ENCODE measurements at regions not wholly inside any gene's neighbourhood (a gene's known extent, or its start where the extent isn't known, plus 50 kb on each side); places are given as distances from the start of the nearest gene placed in this dataset.
A peak's percentile ranks its signal among the peaks of the same experiment; 100 is the strongest.

DNA sequence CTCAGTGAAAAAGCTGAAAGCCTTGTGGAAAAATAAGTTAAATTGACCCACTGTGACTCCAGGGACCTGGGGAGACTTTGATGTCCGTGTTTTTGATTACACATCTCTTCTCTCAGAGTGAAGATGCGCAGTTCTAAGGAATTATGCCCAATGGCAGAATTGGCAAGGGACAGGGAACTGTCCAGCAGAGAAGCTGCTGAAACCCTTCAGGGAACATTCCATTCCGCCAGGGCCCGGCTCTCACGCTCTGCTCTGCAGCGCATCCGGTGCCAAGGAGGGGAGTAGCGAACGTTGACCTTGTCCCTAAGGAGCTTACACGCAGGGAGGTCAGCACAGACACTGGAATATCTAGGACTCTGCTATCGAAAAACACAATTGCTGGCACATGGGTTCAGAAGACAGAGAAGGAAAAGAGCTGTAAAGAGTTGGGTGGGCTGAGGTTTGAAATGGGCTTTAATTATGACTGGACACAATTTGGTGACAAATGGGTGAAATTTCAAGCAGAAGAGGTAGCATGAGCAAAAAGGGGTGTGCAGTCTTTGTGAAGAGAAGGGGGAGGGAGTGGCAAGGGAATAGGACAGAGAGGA is 64.5 kb upstream of the B3GAT1 start:
- peak; percentile 60 for FAIRE-seq
- 38% methylated on average over 11 of the region's 11 CpGs; no CpG with 5 or more reads in 1 of the 2 experiments for WGBS, 2 experiments (ENCODE audit: extremely low coverage in 1 of 2, insufficient coverage in 1 of 2, insufficient read length in 1 of 2, insufficient replicate concordance in 2 of 2, low coverage in 1 of 2, low lambda C conversion rate in 2 of 2, missing lambda C conversion rate in 1 of 2)
- TF ChIP-seq HDAC6 (IDR thresholded peaks at IDR 0.05; ENCODE audit: low read depth, low read length) (no peak), ASH2L (IDR thresholded peaks at IDR 0.05; ENCODE audit: low read length) (no peak), TAF1 (IDR thresholded peaks at IDR 0.05; ENCODE audit: low read depth, low read length) (no peak), KDM1A (IDR thresholded peaks at IDR 0.05; ENCODE audit: borderline replicate concordance, low read length) (no peak), RAD21 (IDR thresholded peaks at IDR 0.05 in 1 of 2, conservative IDR thresholded peaks at IDR 0.05 in 1 of 2; ENCODE audit: low read depth in 2 of 2, low read length in 2 of 2) (peak in 1 of 2 experiments; percentile 8; a peak in 1 of 4 replicates), TAF7 (optimal IDR thresholded peaks at IDR 0.05; ENCODE audit: borderline replicate concordance, low read depth, low read length) (peak; percentile 45), POU5F1 (IDR thresholded peaks at IDR 0.05; ENCODE audit: low read depth, low read length) (no peak), POLR2A (IDR thresholded peaks at IDR 0.05; ENCODE audit: control extremely low read depth in 1 of 2, low read depth in 2 of 2, low read length in 2 of 2) (no peak), ZNF274 (IDR thresholded peaks at IDR 0.05; ENCODE audit: borderline replicate concordance, extremely low read depth, low read length) (no peak), USF2 (IDR thresholded peaks at IDR 0.05; ENCODE audit: low read length) (no peak), CREB1 (IDR thresholded peaks at IDR 0.05) (no peak), TEAD4 (IDR thresholded peaks at IDR 0.05; ENCODE audit: low read depth, low read length) (peak; percentile 79), NRF1 (IDR thresholded peaks at IDR 0.05; ENCODE audit: low read depth, low read length) (no peak)

More for the DNA sequence above, 64.5 kb upstream of the B3GAT1 start:
- Histone ChIP-seq H2AK5ac (ENCODE audit: low read depth, low read length) (0 out of 2 replicates have a peak overlapping the region, but pooled peaks have one; percentile 14), H4K20me1 (replicated peaks in 1 of 2; ENCODE audit: control insufficient read depth in 1 of 2, insufficient read depth in 2 of 2, low read length in 2 of 2) (peaks cover 2% of the 10 kb centered on the region in 2 experiments), H3K23me2 (ENCODE audit: low read depth, low read length) (no peaks in the 10 kb centered on the region), H3K4me3 (ENCODE audit: extremely low read depth in 1 of 4, insufficient read depth in 2 of 4, low read depth in 3 of 4, low read length in 4 of 4) (no peak overlapping the region), H3K79me2 (ENCODE audit: control insufficient read depth in 1 of 2, insufficient read depth in 2 of 2, low read length in 2 of 2) (no peaks in the 10 kb centered on the region), H3K9me3 (ENCODE audit: insufficient read depth in 2 of 2, low read depth in 1 of 2, low read length in 1 of 2) (no peaks in the 10 kb centered on the region), H4K5ac (ENCODE audit: insufficient read length, low read depth, low read length) (no peak overlapping the region), H3K36me3 (ENCODE audit: control insufficient read depth in 2 of 4, insufficient read depth in 4 of 4, low read length in 3 of 4) (no peaks in the 10 kb centered on the region), H3K9ac (replicated peaks in 1 of 4; ENCODE audit: extremely low read depth in 1 of 4, low read depth in 3 of 4, low read length in 3 of 4) (no peak overlapping the region), H2BK20ac (ENCODE audit: low read length) (0 out of 2 replicates have a peak overlapping the region, but pooled peaks have one; percentile 55), H2BK120ac (replicated peaks; ENCODE audit: low read depth, low read length) (no peak overlapping the region), H3K18ac (ENCODE audit: extremely low read depth, low read length) (0 out of 2 replicates have a peak overlapping the region, but pooled peaks have one; percentile 24), H2BK12ac (ENCODE audit: low read depth, low read length) (peak overlapping the region; percentile 90; the same call in 1 of the 2 replicates), H3K4me1 (replicated peaks in 1 of 4; ENCODE audit: control insufficient read depth in 3 of 4, insufficient read depth in 4 of 4, low read length in 3 of 4) (peaks cover 4 to 18% (median 11%) of the 10 kb centered on the region in 4 experiments), H3K14ac (ENCODE audit: insufficient read length) (no peak overlapping the region), H2BK15ac (ENCODE audit: low read length) (no peak overlapping the region), H3K79me1 (ENCODE audit: low read depth, low read length) (no peaks in the 10 kb centered on the region), H2BK5ac (ENCODE audit: low read depth, low read length) (no peak overlapping the region), H3K27me3 (replicated peaks in 1 of 4; ENCODE audit: control insufficient read depth in 3 of 4, extremely low read depth in 1 of 4, insufficient read depth in 3 of 4, low read length in 3 of 4) (0 out of 7 replicates have a peak, but pooled peaks cover 0 to 4% (median 0%) of the 10 kb centered on the region in 4 experiments), H4K8ac (ENCODE audit: extremely low read depth, insufficient read depth, low read length) (no peak overlapping the region), H3K4me2 (ENCODE audit: insufficient read depth in 1 of 2, low read depth in 2 of 2, low read length in 2 of 2) (peak overlapping the region in 1 of 2 experiments; percentile 55; a peak in 1 of 4 replicates), H3K23ac (ENCODE audit: insufficient read length) (no peak overlapping the region), H3K4ac (replicated peaks; ENCODE audit: insufficient read length, low read depth, low read length) (no peak overlapping the region), H2AFZ (ENCODE audit: low read length) (no peak overlapping the region), H3K27ac (ENCODE audit: low read depth, low read length) (no peak overlapping the region), H4K91ac (replicated peaks; ENCODE audit: insufficient read length, low read length) (no peak overlapping the region), H3K56ac (replicated peaks; ENCODE audit: insufficient read length, low read depth, low read length) (no peak overlapping the region)
- POLR2A ChIA-PET (ENCODE audit: partially characterized antibody) = interaction anchor here (0.9 kb wide), 1 partner anchor 53 kb away, joined by 3 read pairs; no protein-coding TSS in a partner anchor
- DNase-seq (ENCODE audit: low read depth in 1 of 2, low spot score in 2 of 2) = peak; percentile 38 to 78
- CTCF ChIA-PET (ENCODE audit: partially characterized antibody) = interaction anchor here (0.7 to 1.8 kb wide), 10 partner anchors 8 to 398 kb away, joined by 3 to 6 read pairs (median 3); no protein-coding TSS in a partner anchor
